Adrenal gland (tissue), 5 donors: ENCODE measurements at regions not wholly inside any gene's neighbourhood (a gene's known extent, or its start where the extent isn't known, plus 50 kb on each side); places are given as distances from the start of the nearest gene placed in this dataset.

Experiments used
- POLR2A ChIP-seq, 2 donors: fragments of 450-650 bp; IDR thresholded peaks; one replicate each; pipeline ENCODE4 v1.6.1; 2017; ENCODE audit warnings: antibody characterized with exemption in 2 of 2, mild to moderate bottlenecking in 2 of 2, moderate library complexity in 1 of 2
- TF ChIP-seq, protein P1 (sequence below), 6 experiments: fragments of 450-650 bp in 4 of 6; fragments of 200-600 bp in 2 of 6; sonication (generic) in 1 of 6; IDR thresholded peaks; 1 replicate in 5 of 6; 2 replicates in 1 of 6; pipeline versions ENCODE4 v1.5.1 to v1.8.0; 2016 to 2021; ENCODE audit warnings: antibody characterized with exemption in 6 of 6, mild to moderate bottlenecking in 2 of 6, moderate library complexity in 1 of 6
- donor health status: DM: no; HTN: no; CAD: no.

DNA sequence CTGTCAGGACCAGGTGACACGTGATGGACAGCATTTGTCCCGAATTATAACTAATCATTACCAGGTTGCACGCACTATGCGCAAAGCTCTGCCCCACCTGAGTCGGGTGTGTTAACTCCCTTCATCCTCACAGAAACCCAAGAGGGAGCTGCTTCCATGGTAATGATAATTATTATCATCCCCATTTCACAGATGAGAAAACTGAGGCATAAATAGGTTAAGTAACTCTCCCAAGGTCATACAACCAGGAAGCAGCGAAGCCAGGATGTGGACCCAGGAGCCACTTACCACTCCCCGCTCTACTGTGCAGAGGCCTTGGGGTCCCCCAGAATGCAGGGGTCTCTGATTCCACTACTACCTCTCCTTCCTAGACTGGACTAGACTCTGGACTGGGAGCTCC lies 76.7 kb upstream of the TARDBP start:
- no peak for TF ChIP-seq POLR2A (IDR thresholded peaks at IDR 0.05)
- TF ChIP-seq, protein P1, sequence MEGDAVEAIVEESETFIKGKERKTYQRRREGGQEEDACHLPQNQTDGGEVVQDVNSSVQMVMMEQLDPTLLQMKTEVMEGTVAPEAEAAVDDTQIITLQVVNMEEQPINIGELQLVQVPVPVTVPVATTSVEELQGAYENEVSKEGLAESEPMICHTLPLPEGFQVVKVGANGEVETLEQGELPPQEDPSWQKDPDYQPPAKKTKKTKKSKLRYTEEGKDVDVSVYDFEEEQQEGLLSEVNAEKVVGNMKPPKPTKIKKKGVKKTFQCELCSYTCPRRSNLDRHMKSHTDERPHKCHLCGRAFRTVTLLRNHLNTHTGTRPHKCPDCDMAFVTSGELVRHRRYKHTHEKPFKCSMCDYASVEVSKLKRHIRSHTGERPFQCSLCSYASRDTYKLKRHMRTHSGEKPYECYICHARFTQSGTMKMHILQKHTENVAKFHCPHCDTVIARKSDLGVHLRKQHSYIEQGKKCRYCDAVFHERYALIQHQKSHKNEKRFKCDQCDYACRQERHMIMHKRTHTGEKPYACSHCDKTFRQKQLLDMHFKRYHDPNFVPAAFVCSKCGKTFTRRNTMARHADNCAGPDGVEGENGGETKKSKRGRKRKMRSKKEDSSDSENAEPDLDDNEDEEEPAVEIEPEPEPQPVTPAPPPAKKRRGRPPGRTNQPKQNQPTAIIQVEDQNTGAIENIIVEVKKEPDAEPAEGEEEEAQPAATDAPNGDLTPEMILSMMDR (IDR thresholded peaks at IDR 0.05): no peak
